IMR-90 (cell line): ENCODE measurements at regions not wholly inside any gene's neighbourhood (a gene's known extent, or its start where the extent isn't known, plus 50 kb on each side); places are given as distances from the start of the nearest gene placed in this dataset.

Experiments used
- ATAC-seq: fragments of 200-7000 bp; cut with Tn5 transposase; 2 replicates; pipeline ENCODE4 v1.9.1; 2020; ENCODE audit warnings: low read depth, mild to moderate bottlenecking, moderate library complexity
- BruUV-seq: library from RNA; stranded (reverse); fragments of 400-500 nt; replicated peaks from 2 replicates; lab custom pipeline; 2021; lab: Mats Ljungman, UMichigan
- CTCF ChIA-PET: fragments of 300-600 bp; formaldehyde crosslinking; extraction: SDS; loops from one replicate; lab custom pipeline; 2021; ENCODE audit warnings: antibody characterized with exemption; lab: Yijun Ruan, JAX
- POLR2A ChIA-PET: fragments of 300-600 bp; sonication (Branson Sonifier 250); formaldehyde crosslinking; loops from one replicate; lab custom pipeline; 2022; ENCODE audit warnings: antibody characterized with exemption; ENCODE audit not compliant: unreplicated experiment; lab: Charles Lee
- DNase-seq: peaks from one replicate; pipeline ENCODE4 v3.0.0; 2013
- H2AFZ ChIP-seq: replicated peaks from 2 replicates; pipeline ENCODE3; 2013; ENCODE audit warnings: low read length, mild to moderate bottlenecking; ENCODE audit not compliant: poor library complexity
- H2AK5ac ChIP-seq: 2 replicates; pipeline ENCODE4 v1.6.1; 2013; ENCODE audit warnings: low read depth, low read length, inconsistent platforms
- H2AK9ac ChIP-seq: replicated peaks from 2 replicates; pipeline ENCODE3; 2013; ENCODE audit warnings: mild to moderate bottlenecking, low read depth, low read length, moderate library complexity; ENCODE audit not compliant: poor library complexity
- H2BK120ac ChIP-seq: 2 replicates; pipeline ENCODE4 v1.6.1; 2013; ENCODE audit warnings: low read depth, low read length, inconsistent platforms
- H2BK15ac ChIP-seq: 3 replicates; pipeline ENCODE4 v1.6.1; 2013; ENCODE audit warnings: low read depth, low read length, inconsistent platforms
- H2BK20ac ChIP-seq: 2 replicates; pipeline ENCODE4 v1.6.1; 2013; ENCODE audit warnings: low read depth, mild to moderate bottlenecking, inconsistent platforms, low read length, moderate library complexity
- H2BK5ac ChIP-seq: 2 replicates; pipeline ENCODE4 v1.6.1; 2013; ENCODE audit warnings: mild to moderate bottlenecking, low read depth, low read length, inconsistent platforms; ENCODE audit not compliant: poor library complexity, severe bottlenecking
- H3K14ac ChIP-seq: replicated peaks from 2 replicates; pipeline ENCODE4 v1.6.1; 2013; ENCODE audit warnings: low read depth, low read length, inconsistent platforms
- H3K18ac ChIP-seq: 2 replicates; pipeline ENCODE4 v1.6.1; 2013; ENCODE audit warnings: low read depth, low read length, control low read depth
- H3K23ac ChIP-seq: 2 replicates; pipeline ENCODE4 v1.6.1; 2013; ENCODE audit warnings: low read depth, low read length, inconsistent platforms
- H3K27ac ChIP-seq: 2 replicates; pipeline ENCODE4 v1.5.1; 2013; ENCODE audit warnings: mild to moderate bottlenecking, control low read depth, low read length; ENCODE audit not compliant: insufficient read depth
- H3K27me3 ChIP-seq: 2 replicates; pipeline ENCODE4 v1.6.1; 2013; ENCODE audit warnings: low read length; ENCODE audit not compliant: control insufficient read depth, insufficient read depth
- H3K36me3 ChIP-seq: 2 replicates; pipeline ENCODE4 v1.6.1; 2013; ENCODE audit warnings: low read length, mixed read lengths; ENCODE audit not compliant: control insufficient read depth, insufficient read depth
- H3K4ac ChIP-seq: 2 replicates; pipeline ENCODE4 v1.6.1; 2013; ENCODE audit warnings: low read depth, low read length, inconsistent platforms
- H3K4me1 ChIP-seq: 2 replicates; pipeline ENCODE4 v1.6.1; 2013; ENCODE audit warnings: low read length, mixed read lengths; ENCODE audit not compliant: control insufficient read depth, insufficient read depth
- H3K4me2 ChIP-seq: 2 replicates; pipeline ENCODE4 v1.6.1; 2013; ENCODE audit warnings: low read depth, mild to moderate bottlenecking, control low read depth, low read length, moderate library complexity
- H3K4me3 ChIP-seq: 2 replicates; pipeline ENCODE4 v1.5.1; 2013; ENCODE audit warnings: low read depth, mild to moderate bottlenecking, control low read depth, low read length, moderate library complexity; ENCODE audit not compliant: insufficient read depth
- H3K56ac ChIP-seq: 2 replicates; pipeline ENCODE4 v1.6.1; 2013; ENCODE audit warnings: low read length, inconsistent platforms; ENCODE audit not compliant: insufficient read depth; ENCODE audit errors: extremely low read depth
- H3K79me1 ChIP-seq, 2 experiments: 2 replicates each; pipeline ENCODE4 v1.6.1; 2013; ENCODE audit warnings: low read length in 2 of 2, inconsistent platforms in 1 of 2, low read depth in 1 of 2
- H3K9ac ChIP-seq: 2 replicates; pipeline ENCODE4 v1.6.1; 2013; ENCODE audit warnings: low read depth, low read length, control low read depth
- H3K9me1 ChIP-seq: 2 replicates; pipeline ENCODE4 v1.6.1; 2013; ENCODE audit warnings: low read length, inconsistent platforms; ENCODE audit not compliant: insufficient read depth
- H3K9me3 ChIP-seq: 2 replicates; pipeline ENCODE4 v1.6.1; 2013; ENCODE audit warnings: low read length; ENCODE audit not compliant: control insufficient read depth, insufficient read depth
- H4K20me1 ChIP-seq: 2 replicates; pipeline ENCODE4 v1.6.1; 2013; ENCODE audit warnings: low read length, inconsistent platforms; ENCODE audit not compliant: insufficient read depth
- H4K5ac ChIP-seq: 2 replicates; pipeline ENCODE4 v1.6.1; 2013; ENCODE audit warnings: mild to moderate bottlenecking, low read depth, low read length, control low read depth
- H4K8ac ChIP-seq, 2 experiments: 2 replicates each; pipeline ENCODE4 v1.6.1; 2013; ENCODE audit warnings: low read depth in 2 of 2, low read length in 2 of 2, control low read depth in 1 of 2, inconsistent platforms in 1 of 2
- H4K91ac ChIP-seq: 2 replicates; pipeline ENCODE4 v1.6.1; 2013; ENCODE audit warnings: low read depth, low read length, inconsistent platforms; ENCODE audit not compliant: insufficient read depth
- BHLHE40 ChIP-seq: fragments of 150-350 bp; IDR thresholded peaks from 2 replicates; pipeline ENCODE4 v1.6.1; 2016; ENCODE audit warnings: mild to moderate bottlenecking, low read depth, low read length
- CEBPB ChIP-seq: IDR thresholded peaks from 2 replicates; pipeline ENCODE4 v1.6.1; 2012; ENCODE audit warnings: low read depth, low read length, improper control_type of control experiment
- CHD1 ChIP-seq: IDR thresholded peaks from 2 replicates; pipeline ENCODE4 v1.6.1; 2012; ENCODE audit warnings: low read depth, low read length, improper control_type of control experiment
- FOS ChIP-seq: fragments of 150-350 bp; IDR thresholded peaks from 2 replicates; pipeline ENCODE4 v1.6.1; 2016; ENCODE audit warnings: low read depth, low read length
- MAFK ChIP-seq: IDR thresholded peaks from 2 replicates; pipeline ENCODE4 v1.6.1; 2012; ENCODE audit warnings: low read depth, low read length, improper control_type of control experiment
- MAZ ChIP-seq: IDR thresholded peaks from 2 replicates; pipeline ENCODE4 v1.6.1; 2012; ENCODE audit warnings: low read depth, mild to moderate bottlenecking, low read length, improper control_type of control experiment, moderate library complexity, borderline replicate concordance
- MXI1 ChIP-seq: IDR thresholded peaks from 2 replicates; pipeline ENCODE4 v1.6.1; 2012; ENCODE audit warnings: low read depth, mild to moderate bottlenecking, low read length, moderate library complexity, borderline replicate concordance
- NFE2L2 ChIP-seq: fragments of 150-350 bp; IDR thresholded peaks from 2 replicates; pipeline ENCODE4 v1.6.1; 2016; ENCODE audit warnings: low read depth, mild to moderate bottlenecking, low read length
- POLR2A ChIP-seq: IDR thresholded peaks from 2 replicates; pipeline ENCODE4 v1.6.1; 2012; ENCODE audit warnings: mild to moderate bottlenecking, low read depth, low read length
- RAD21 ChIP-seq: IDR thresholded peaks from 2 replicates; pipeline ENCODE4 v1.6.1; 2012; ENCODE audit warnings: low read length, improper control_type of control experiment
- RFX5 ChIP-seq: IDR thresholded peaks from 2 replicates; pipeline ENCODE4 v1.8.0; 2012; ENCODE audit warnings: low read depth, mild to moderate bottlenecking, low read length, moderate library complexity
- SMC3 ChIP-seq: fragments of 150-350 bp; IDR thresholded peaks from 2 replicates; pipeline ENCODE4 v1.6.1; 2016; ENCODE audit warnings: low read depth, mild to moderate bottlenecking, antibody characterized with exemption, low read length, moderate library complexity
- WGBS, 2 experiments: methylation state at CpG; one replicate each; pipeline versions ENCODE4 v1.1.5 to v1.1.7; 2013; ENCODE audit warnings: missing lambda C conversion rate in 2 of 2; ENCODE audit not compliant: insufficient read length in 1 of 2; ENCODE audit errors: extremely low coverage in 2 of 2; 5-methylcytosine and 5-hydroxymethylcytosine counted together
- dilution Hi-C: fragments of 300-500 bp; cut with HindIII; formaldehyde crosslinking; loops from one replicate; pipeline ENCODE4 v1.14.3; 2018; ENCODE audit warnings: low sequenced_read_pairs; ENCODE audit not compliant: unreplicated experiment
- in situ Hi-C: fragments of 300-500 bp; cut with MboI; formaldehyde crosslinking; loops from 3 replicates; pipeline ENCODE4 v1.14.3; 2019; ENCODE audit warnings: low sequenced_read_pairs, inconsistent platforms, mixed read lengths
- intact Hi-C: fragments of 100-400 bp; cut with micrococcal nuclease; formaldehyde crosslinking; loops from 2 replicates; pipeline ENCODE4 v1.10.0; 2022
- TF ChIP-seq, protein P1 (sequence below): fragments of 150-350 bp; IDR thresholded peaks from 2 replicates; pipeline ENCODE4 v1.6.1; 2017; ENCODE audit warnings: mild to moderate bottlenecking, antibody characterized with exemption, low read length, low read depth
- TF ChIP-seq, protein P2 (sequence below): fragments of 150-350 bp; IDR thresholded peaks from 2 replicates; pipeline ENCODE4 v1.6.1; 2016; ENCODE audit warnings: low read depth, mild to moderate bottlenecking, low read length, moderate library complexity, borderline replicate concordance
- TF ChIP-seq, protein P3 (sequence below): conservative IDR thresholded peaks from 2 replicates; pipeline ENCODE4 v1.5.1; 2012; ENCODE audit warnings: mild to moderate bottlenecking, low read depth, low read length, improper control_type of control experiment

DNA sequence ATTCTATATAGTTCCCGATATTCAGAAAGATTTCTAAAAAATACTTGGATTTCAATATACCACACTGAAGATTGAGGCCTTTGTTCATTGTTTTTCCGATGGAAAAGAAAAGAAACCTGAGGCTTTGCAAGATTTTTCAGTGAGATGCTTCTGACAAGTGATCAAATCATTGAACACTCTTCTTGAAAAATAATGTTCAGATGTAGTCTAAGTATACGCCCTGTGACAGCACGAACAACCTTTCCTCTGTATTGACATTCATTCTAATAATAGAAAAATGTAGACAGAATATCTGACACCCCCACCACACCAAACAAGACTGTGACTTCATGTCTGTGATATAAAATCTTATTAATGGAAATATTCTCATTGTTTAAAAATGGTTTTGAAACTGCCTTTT is 650.7 kb upstream of the KLHL1 start:
- Histone ChIP-seq H3K9ac (no peak overlapping the region), H2AK9ac (no peak overlapping the region), H3K27me3 (no peaks in the 10 kb centered on the region), H3K36me3 (no peaks in the 10 kb centered on the region), H3K9me1 (no peaks in the 10 kb centered on the region), H4K91ac (no peak overlapping the region), H3K79me1 (no peaks in the 10 kb centered on the region), H3K18ac (no peak overlapping the region), H3K56ac (no peak overlapping the region), H2BK5ac (no peak overlapping the region), H2AK5ac (no peak overlapping the region), H4K8ac (no peak overlapping the region), H2BK120ac (no peak overlapping the region), H3K23ac (no peak overlapping the region), H3K4ac (no peak overlapping the region), H2AFZ (no peak overlapping the region), H3K9me3 (no peaks in the 10 kb centered on the region), H2BK15ac (no peak overlapping the region), H3K4me1 (no peaks in the 10 kb centered on the region), H4K5ac (no peak overlapping the region), H4K20me1 (no peaks in the 10 kb centered on the region), H3K4me2 (no peak overlapping the region), H3K4me3 (no peak overlapping the region), H2BK20ac (no peak overlapping the region), H3K27ac (no peak overlapping the region), H3K14ac (no peak overlapping the region)
- dilution Hi-C loops = no loop called here
- TF ChIP-seq, protein P1, sequence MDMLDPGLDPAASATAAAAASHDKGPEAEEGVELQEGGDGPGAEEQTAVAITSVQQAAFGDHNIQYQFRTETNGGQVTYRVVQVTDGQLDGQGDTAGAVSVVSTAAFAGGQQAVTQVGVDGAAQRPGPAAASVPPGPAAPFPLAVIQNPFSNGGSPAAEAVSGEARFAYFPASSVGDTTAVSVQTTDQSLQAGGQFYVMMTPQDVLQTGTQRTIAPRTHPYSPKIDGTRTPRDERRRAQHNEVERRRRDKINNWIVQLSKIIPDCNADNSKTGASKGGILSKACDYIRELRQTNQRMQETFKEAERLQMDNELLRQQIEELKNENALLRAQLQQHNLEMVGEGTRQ = no peak
- TF ChIP-seq CHD1 = no peak
- no peak for TF ChIP-seq FOS
- TF ChIP-seq POLR2A = no peak
- TF ChIP-seq RFX5 = no peak
- no peak for TF ChIP-seq RAD21
- TF ChIP-seq SMC3 = no peak
- no peak for TF ChIP-seq MXI1
- TF ChIP-seq, protein P2, sequence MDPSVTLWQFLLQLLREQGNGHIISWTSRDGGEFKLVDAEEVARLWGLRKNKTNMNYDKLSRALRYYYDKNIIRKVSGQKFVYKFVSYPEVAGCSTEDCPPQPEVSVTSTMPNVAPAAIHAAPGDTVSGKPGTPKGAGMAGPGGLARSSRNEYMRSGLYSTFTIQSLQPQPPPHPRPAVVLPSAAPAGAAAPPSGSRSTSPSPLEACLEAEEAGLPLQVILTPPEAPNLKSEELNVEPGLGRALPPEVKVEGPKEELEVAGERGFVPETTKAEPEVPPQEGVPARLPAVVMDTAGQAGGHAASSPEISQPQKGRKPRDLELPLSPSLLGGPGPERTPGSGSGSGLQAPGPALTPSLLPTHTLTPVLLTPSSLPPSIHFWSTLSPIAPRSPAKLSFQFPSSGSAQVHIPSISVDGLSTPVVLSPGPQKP = no peak
- no peak for TF ChIP-seq MAFK
- no peak for TF ChIP-seq MAZ
- TF ChIP-seq CEBPB = no peak
- no peak for TF ChIP-seq BHLHE40
- no peak for TF ChIP-seq NFE2L2
- TF ChIP-seq, protein P3, sequence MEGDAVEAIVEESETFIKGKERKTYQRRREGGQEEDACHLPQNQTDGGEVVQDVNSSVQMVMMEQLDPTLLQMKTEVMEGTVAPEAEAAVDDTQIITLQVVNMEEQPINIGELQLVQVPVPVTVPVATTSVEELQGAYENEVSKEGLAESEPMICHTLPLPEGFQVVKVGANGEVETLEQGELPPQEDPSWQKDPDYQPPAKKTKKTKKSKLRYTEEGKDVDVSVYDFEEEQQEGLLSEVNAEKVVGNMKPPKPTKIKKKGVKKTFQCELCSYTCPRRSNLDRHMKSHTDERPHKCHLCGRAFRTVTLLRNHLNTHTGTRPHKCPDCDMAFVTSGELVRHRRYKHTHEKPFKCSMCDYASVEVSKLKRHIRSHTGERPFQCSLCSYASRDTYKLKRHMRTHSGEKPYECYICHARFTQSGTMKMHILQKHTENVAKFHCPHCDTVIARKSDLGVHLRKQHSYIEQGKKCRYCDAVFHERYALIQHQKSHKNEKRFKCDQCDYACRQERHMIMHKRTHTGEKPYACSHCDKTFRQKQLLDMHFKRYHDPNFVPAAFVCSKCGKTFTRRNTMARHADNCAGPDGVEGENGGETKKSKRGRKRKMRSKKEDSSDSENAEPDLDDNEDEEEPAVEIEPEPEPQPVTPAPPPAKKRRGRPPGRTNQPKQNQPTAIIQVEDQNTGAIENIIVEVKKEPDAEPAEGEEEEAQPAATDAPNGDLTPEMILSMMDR = no peak
- WGBS, 2 experiments = no CpG with 5 or more reads among the region's 4 CpGs
- ChIA-PET POLR2A (no interaction called here), CTCF (no interaction called here)
- intact Hi-C loops = no loop called here
- DNase-seq (no peak), ATAC-seq (no peak)
- no TSS peak for BruUV-seq
- in situ Hi-C loops = no loop called here
